Inferior parietal cortex (tissue), 1 donor: ENCODE measurements at regions not wholly inside any gene's neighbourhood (a gene's known extent, or its start where the extent isn't known, plus 50 kb on each side); places are given as distances from the start of the nearest gene placed in this dataset.
"Not testable (repeated sequence)": the region's sequence is repeated elsewhere in the genome, so short reads cannot be mapped to it uniquely, and the experiment has no call there.

Experiments used
- DNase-seq: peaks from one replicate; pipeline ENCODE4 v3.0.0-alpha.2; 2016; ENCODE audit errors: extremely low spot score

DNA sequence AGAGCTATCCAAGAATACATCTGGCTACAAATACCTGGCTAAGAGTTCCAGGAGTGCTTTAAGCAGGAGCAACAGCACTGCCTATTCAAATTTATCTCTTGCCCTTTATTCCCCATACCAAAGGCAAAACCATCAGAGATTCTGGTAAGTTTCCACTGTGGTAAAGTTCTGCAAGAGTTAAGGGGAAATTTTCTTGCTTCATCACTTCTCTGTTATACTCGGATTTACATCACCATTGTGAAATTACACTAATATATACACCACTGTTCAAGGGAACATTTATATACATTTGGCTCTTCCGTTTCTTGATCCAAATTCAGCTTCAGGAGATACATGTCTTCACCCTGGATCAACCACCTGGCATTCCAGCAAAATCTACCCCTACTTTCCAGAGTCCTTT lies 70.8 kb upstream of the PTPN13 start:
- DNase-seq, result no peak

- not testable (repeated sequence) for DNase-seq
These were observed 66.4 kb upstream of the PTPN13 start for GRCh38 chr4:86527713-86528112.

DNA sequence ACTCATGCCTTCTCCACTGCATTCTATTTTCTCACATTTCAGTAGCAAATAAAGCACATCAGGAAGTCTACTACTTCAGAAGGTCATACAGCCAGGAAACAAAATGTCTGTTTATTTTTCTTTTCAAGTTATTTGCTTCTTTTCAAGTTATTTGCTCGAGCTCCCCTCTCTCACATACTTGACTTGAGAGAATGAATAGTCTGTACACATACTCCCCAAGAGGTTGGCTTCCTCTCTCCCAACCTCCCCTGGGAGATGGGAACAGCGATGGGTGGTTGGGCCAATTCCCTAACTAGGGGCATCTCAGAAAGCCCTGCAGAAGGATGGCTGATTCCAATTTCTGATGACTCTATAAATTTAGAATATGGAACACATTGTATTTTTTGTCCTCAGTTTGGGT lies 64.7 kb upstream of the PTPN13 start:
- no peak for DNase-seq

GRCh38 chr4:86530183-86530582 lies 63.9 kb upstream of the PTPN13 start:
- DNase-seq, result no peak

DNA sequence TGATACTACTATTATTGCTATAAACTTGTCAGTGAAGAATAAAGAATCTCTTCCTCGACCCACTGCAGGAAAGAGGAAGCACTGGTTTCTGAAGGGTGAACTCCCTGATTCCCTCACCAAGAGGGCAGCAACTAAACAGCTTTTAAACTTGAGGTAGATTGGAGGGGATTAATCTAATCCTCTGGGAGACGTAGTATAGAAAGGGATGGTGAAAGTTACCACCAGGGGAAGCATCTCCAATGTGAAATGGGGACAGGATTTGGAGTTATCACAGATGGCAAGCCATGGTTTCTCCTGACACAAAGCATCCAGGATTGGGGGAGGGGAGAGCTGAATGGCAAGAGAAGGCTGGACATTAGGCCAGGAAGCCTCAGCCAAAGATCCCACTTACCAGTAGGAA lies 62.7 kb upstream of the PTPN13 start:
- no peak for DNase-seq

DNA sequence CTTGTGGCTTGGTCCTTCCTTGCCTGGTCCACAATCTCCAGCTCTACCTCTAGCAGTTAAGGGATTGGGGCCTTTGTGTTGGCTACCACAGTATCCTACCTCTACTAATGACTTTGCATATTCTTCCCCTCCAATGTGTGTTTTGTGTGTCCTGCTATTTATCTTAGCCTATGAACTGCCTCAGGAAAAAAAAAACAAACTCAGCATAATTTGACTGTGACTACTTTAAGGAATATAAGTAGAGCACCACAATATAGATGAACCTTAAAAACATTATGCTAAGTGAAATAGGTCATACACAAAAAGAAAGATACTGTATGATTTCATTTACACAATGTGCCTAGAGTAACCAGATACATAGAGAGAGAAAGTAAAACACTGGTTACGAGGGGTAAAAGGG lies 61.3 kb upstream of the PTPN13 start:
- DNase-seq, result no peak

DNA sequence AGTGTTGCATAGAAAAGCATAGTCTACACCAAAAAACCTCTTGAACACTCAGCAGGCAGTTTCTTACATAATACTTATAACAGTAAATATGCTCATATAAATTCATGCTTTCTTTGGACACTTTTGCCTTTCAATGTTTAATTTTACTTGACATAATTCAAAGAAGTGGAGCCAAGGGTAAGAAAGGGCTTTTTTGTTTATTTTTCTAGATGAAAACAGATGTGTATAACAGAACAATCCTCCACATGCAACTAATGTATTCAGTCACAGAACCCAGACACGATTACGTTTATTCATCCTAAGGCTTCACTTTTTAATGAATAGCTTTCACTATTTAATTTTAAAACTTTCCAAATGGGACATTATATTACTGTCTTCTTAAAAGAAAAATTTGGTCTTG lies 58.0 kb upstream of the PTPN13 start:
- DNase-seq, result no peak

GRCh38 chr4:86542319-86543027 lies 51.6 kb upstream of the PTPN13 start:
- DNase-seq, result no peak

GRCh38 chr4:86543080-86543479 lies 51.0 kb upstream of the PTPN13 start:
- DNase-seq, result no peak

- no peak for DNase-seq
These were observed 50.4 kb upstream of the PTPN13 start for GRCh38 chr4:86543560-86544309.

DNA sequence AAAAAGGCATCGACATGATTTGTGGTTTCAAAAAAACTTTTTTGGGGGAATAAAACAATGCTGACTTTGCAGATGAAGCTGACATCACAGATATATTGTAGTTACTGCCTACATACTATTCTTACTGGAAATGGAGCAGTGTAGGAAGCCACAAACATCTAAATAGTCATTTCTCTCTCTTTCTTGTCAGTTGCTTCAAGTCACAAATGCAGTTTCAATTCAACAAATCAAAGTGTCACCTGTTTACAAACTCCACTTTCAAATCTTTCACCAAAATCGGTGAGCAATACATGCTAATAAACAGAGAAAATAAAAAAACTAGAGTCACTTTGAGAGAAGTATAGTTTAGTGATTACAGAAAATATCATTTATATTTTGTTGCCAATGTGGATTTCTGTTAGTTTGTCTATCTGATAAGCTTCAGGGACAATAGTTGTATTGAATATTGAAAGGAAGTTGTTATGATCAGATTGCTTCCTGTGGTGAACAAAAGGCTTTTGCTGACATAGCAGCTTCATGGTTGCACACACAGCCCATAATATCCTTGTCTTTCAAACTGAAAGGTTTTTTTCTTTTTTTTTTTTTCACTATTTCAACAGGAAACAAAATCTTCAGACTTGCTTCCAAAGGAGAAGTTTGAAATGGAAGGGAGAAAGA lies 49.7 kb upstream of the PTPN13 start:
- DNase-seq, result no peak
